Mesenchymal stem cell (in vitro differentiated cells and primary cell): ENCODE measurements at regions not wholly inside any gene's neighbourhood (a gene's known extent, or its start where the extent isn't known, plus 50 kb on each side); places are given as distances from the start of the nearest gene placed in this dataset.

Source experiments
- DNase-seq: peaks from one replicate; pipeline ENCODE4 v3.0.0-alpha.2; 2013
- H2AFZ ChIP-seq: one replicate; pipeline ENCODE4 v1.6.1; 2013; ENCODE audit warnings: low read depth, mild to moderate bottlenecking, control low read depth, inconsistent platforms, low read length, moderate library complexity
- H2AK5ac ChIP-seq: 2 replicates; pipeline ENCODE4 v1.6.1; 2013; ENCODE audit warnings: low read length, moderate library complexity, mild to moderate bottlenecking, inconsistent platforms; ENCODE audit not compliant: severe bottlenecking
- H2BK120ac ChIP-seq: one replicate; pipeline ENCODE4 v1.6.1; 2013; ENCODE audit warnings: low read depth, mild to moderate bottlenecking, inconsistent platforms, low read length, moderate library complexity
- H2BK12ac ChIP-seq, 2 experiments: one replicate each; pipeline ENCODE4 v1.6.1; 2013; ENCODE audit warnings: inconsistent platforms in 2 of 2, low read length in 2 of 2, mild to moderate bottlenecking in 2 of 2, moderate library complexity in 2 of 2, control low read depth in 1 of 2
- H2BK15ac ChIP-seq: one replicate; pipeline ENCODE4 v1.6.1; 2013; ENCODE audit warnings: mild to moderate bottlenecking, low read depth, inconsistent platforms; ENCODE audit not compliant: poor library complexity, severe bottlenecking
- H2BK5ac ChIP-seq: 2 replicates; pipeline ENCODE4 v1.6.1; 2013; ENCODE audit warnings: low read depth, mild to moderate bottlenecking, low read length, control low read depth, inconsistent platforms; ENCODE audit not compliant: poor library complexity, severe bottlenecking
- H3K14ac ChIP-seq, 2 experiments: one replicate each; pipeline ENCODE4 v1.6.1; 2013; ENCODE audit warnings: inconsistent platforms in 2 of 2, low read length in 2 of 2, control low read depth in 1 of 2, mild to moderate bottlenecking in 1 of 2, moderate library complexity in 1 of 2
- H3K18ac ChIP-seq, 2 experiments: one replicate each; pipeline ENCODE4 v1.6.1; 2013; ENCODE audit warnings: inconsistent platforms in 2 of 2, low read length in 2 of 2, control low read depth in 1 of 2, low read depth in 1 of 2, mild to moderate bottlenecking in 1 of 2
- H3K23ac ChIP-seq, 2 experiments: one replicate each; pipeline ENCODE4 v1.6.1; 2013; ENCODE audit warnings: inconsistent platforms in 2 of 2, low read length in 2 of 2, mild to moderate bottlenecking in 2 of 2, moderate library complexity in 2 of 2, control low read depth in 1 of 2
- H3K27ac ChIP-seq: 2 replicates; pipeline ENCODE4 v1.5.1; 2013; ENCODE audit warnings: mild to moderate bottlenecking, moderate library complexity, low read length, control low read depth, inconsistent platforms; ENCODE audit not compliant: poor library complexity, severe bottlenecking
- H3K27me3 ChIP-seq, 2 experiments: 2 replicates each; pipeline versions ENCODE4 v1.6.1 to v1.7.0; 2013; ENCODE audit warnings: low read length in 2 of 2, mild to moderate bottlenecking in 2 of 2, moderate library complexity in 2 of 2, control low read depth in 1 of 2, inconsistent platforms in 1 of 2; ENCODE audit not compliant: control insufficient read depth in 1 of 2, insufficient read depth in 1 of 2
- H3K36me3 ChIP-seq, 2 experiments: 2 replicates each; pipeline versions ENCODE4 v1.6.1 to v1.7.0; 2013; ENCODE audit warnings: low read length in 2 of 2, control low read depth in 1 of 2, inconsistent platforms in 1 of 2, low read depth in 1 of 2, mild to moderate bottlenecking in 1 of 2; ENCODE audit not compliant: insufficient read depth in 2 of 2, control insufficient read depth in 1 of 2
- H3K4ac ChIP-seq, 2 experiments: one replicate each; pipeline ENCODE4 v1.6.1; 2013; ENCODE audit warnings: inconsistent platforms in 2 of 2, low read length in 2 of 2, mild to moderate bottlenecking in 2 of 2, moderate library complexity in 2 of 2, control low read depth in 1 of 2, low read depth in 1 of 2
- H3K4me1 ChIP-seq: 2 replicates; pipeline ENCODE4 v1.6.1; 2013; ENCODE audit warnings: low read depth, low read length, control low read depth; ENCODE audit not compliant: control insufficient read depth, insufficient read depth
- H3K4me2 ChIP-seq: 2 replicates; pipeline ENCODE4 v1.6.1; 2013; ENCODE audit warnings: low read length, mild to moderate bottlenecking, inconsistent platforms; ENCODE audit not compliant: poor library complexity, severe bottlenecking
- H3K4me3 ChIP-seq, 2 experiments: 2 replicates each; pipeline versions ENCODE4 v1.5.1 to v1.7.0; 2013; ENCODE audit warnings: low read length in 2 of 2, mild to moderate bottlenecking in 2 of 2, control low read depth in 1 of 2, low read depth in 1 of 2; ENCODE audit not compliant: insufficient read depth in 1 of 2
- H3K79me1 ChIP-seq: replicated peaks from 2 replicates; pipeline ENCODE4 v1.6.1; 2013; ENCODE audit warnings: mild to moderate bottlenecking, control low read depth, low read length, inconsistent platforms; ENCODE audit not compliant: poor library complexity, severe bottlenecking
- H3K9ac ChIP-seq: 2 replicates; pipeline ENCODE4 v1.7.0; 2013; ENCODE audit warnings: mild to moderate bottlenecking, low read length, moderate library complexity
- H3K9me3 ChIP-seq: 2 replicates; pipeline ENCODE4 v1.7.0; 2013; ENCODE audit warnings: mild to moderate bottlenecking, low read length; ENCODE audit not compliant: control insufficient read depth
- H4K8ac ChIP-seq: one replicate; pipeline ENCODE4 v1.6.1; 2013; ENCODE audit warnings: inconsistent platforms, mild to moderate bottlenecking, low read length, moderate library complexity
- H4K91ac ChIP-seq: one replicate; pipeline ENCODE4 v1.6.1; 2013; ENCODE audit warnings: mild to moderate bottlenecking, low read length, inconsistent platforms
- WGBS: methylation state at CpG from one replicate; pipeline ENCODE4 v1.1.7; 2013; ENCODE audit warnings: mixed read lengths; 5-methylcytosine and 5-hydroxymethylcytosine counted together

DNA sequence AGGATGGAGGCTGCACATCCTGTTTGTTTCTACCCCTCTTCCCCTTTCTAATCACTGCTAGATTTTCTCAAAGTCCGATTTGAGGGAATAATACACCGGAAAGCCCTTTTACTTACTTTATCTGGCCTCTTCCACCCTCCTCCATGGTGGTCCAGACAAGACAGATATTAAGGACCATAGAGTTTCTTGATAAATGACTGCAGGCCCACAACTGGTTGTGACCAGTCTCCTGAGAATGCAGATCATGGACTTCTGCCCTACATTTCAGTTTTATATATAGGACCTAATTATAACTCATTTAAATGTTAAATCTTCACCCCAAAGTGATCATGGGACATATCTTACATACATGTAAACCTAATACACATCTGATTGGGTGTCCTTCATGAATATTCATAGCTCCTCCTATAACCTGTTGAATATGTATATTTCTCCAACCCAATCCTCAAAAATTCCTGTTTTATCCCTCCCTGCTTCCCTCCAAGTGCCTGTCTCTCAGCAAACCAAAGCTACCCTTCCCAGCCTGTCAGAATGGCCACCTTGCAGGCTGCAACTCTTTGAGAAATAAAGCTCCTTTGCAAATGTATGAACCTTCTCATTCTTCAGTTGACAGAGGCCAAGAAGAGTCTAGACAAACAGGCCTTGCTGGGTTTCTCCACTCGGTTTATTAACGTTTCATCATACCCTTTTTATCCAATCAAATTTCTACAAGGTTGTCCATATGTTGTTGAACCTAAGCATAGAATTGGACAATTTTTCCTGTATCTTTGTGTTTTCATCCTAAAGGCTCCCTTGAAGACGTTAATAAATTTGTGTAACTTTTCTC, 133.1 kb downstream of the HFE start:
- WGBS: 92% methylated on average over 4 of the region's 5 CpGs
- H2BK5ac ChIP-seq: no peak overlapping the region
- H3K27ac ChIP-seq: no peak overlapping the region
- H3K9me3 ChIP-seq: peaks cover 4% of the 10 kb centered on the region
- no peak overlapping the region for H2BK120ac ChIP-seq
- H3K4me1 ChIP-seq: peaks cover 10% of the 10 kb centered on the region
- H3K4ac ChIP-seq: no peak overlapping the region
- no peak overlapping the region for H3K14ac ChIP-seq
- no peak overlapping the region for H2AK5ac ChIP-seq
- H3K4me3 ChIP-seq: no peak overlapping the region
- no peak overlapping the region for H3K18ac ChIP-seq
- DNase-seq: no peak
- no peak overlapping the region for H3K9ac ChIP-seq
- no peak overlapping the region for H4K91ac ChIP-seq
- H2BK15ac ChIP-seq: no peak overlapping the region
- no peaks in the 10 kb centered on the region for H3K36me3 ChIP-seq
- H3K79me1 ChIP-seq: no peaks in the 10 kb centered on the region
- no peak overlapping the region for H2AFZ ChIP-seq
- no peak overlapping the region for H4K8ac ChIP-seq
- no peak overlapping the region for H3K4me2 ChIP-seq
- no peak overlapping the region for H2BK12ac ChIP-seq
- peaks cover 0 to 30% of the 10 kb centered on the region in 2 experiments for H3K27me3 ChIP-seq
- no peak overlapping the region for H3K23ac ChIP-seq

DNA sequence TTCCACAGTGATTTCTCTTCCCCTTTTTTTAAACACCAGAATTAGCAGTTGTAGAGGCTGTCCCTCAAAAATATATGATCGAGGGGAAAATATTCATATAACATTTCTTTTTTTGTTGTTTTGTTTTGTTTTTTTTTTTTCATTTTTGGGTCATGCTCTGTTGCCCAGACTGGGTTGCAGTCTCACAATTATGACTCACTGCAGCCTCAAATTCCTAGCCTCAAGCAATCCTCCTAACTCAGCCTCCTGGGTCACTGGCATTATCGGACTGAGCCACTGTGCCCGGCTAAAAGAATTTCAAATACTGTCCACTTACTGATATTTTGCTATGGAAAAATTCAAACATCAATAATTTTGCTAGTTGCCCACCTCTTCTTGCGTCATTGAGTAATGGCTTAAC, 134.0 kb downstream of the HFE start:
- Histone ChIP-seq H3K14ac (no peak overlapping the region), H3K27me3 (peaks cover 0 to 38% of the 10 kb centered on the region in 2 experiments), H2BK5ac (no peak overlapping the region), H2AFZ (no peak overlapping the region), H3K9ac (no peak overlapping the region), H2BK12ac (no peak overlapping the region), H3K27ac (no peak overlapping the region), H3K23ac (no peak overlapping the region), H3K79me1 (no peaks in the 10 kb centered on the region), H3K9me3 (peaks cover 7% of the 10 kb centered on the region), H3K4me3 (no peak overlapping the region), H3K4me1 (peaks cover 13% of the 10 kb centered on the region), H3K36me3 (no peaks in the 10 kb centered on the region), H2AK5ac (no peak overlapping the region), H4K8ac (no peak overlapping the region), H4K91ac (no peak overlapping the region), H3K4me2 (no peak overlapping the region), H3K18ac (no peak overlapping the region), H3K4ac (no peak overlapping the region), H2BK15ac (no peak overlapping the region), H2BK120ac (no peak overlapping the region)
- no peak for DNase-seq
- 94% methylated on average over 2 of the region's 4 CpGs for WGBS

DNA sequence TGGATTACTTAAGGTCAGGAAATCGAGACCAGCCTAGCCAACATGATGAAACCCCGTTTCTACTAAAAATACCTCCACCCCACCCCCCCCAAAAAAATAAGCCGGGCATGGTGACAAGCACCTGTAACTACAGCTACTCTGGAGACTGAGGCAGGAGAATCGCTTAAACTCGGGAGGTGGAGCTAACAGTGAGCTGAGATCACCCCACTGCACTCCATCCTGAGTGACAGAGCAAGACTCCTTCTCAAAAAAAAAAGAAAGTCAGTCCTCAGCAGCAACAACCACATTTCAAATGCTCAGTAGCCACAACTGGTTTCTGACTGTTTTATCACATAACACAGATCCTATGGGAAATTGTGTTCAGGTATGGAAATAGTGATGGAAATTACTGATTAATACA, 135.3 kb downstream of the HFE start:
- H3K18ac ChIP-seq: no peak overlapping the region
- no peak overlapping the region for H2BK5ac ChIP-seq
- H2AFZ ChIP-seq: no peak overlapping the region
- no peak overlapping the region for H3K4ac ChIP-seq
- H3K36me3 ChIP-seq: no peaks in the 10 kb centered on the region
- H2AK5ac ChIP-seq: no peak overlapping the region
- H3K9ac ChIP-seq: no peak overlapping the region
- peak overlapping the region in 1 of 2 experiments; percentile 79 for H3K23ac ChIP-seq
- no peak for DNase-seq
- no peak overlapping the region for H4K8ac ChIP-seq
- peaks cover 7% of the 10 kb centered on the region for H3K9me3 ChIP-seq
- no peak overlapping the region for H3K4me2 ChIP-seq
- no peak overlapping the region for H3K14ac ChIP-seq
- peaks cover 12% of the 10 kb centered on the region for H3K4me1 ChIP-seq
- no peak overlapping the region for H2BK12ac ChIP-seq
- peak overlapping the region; percentile 84 for H2BK15ac ChIP-seq
- no peaks in the 10 kb centered on the region for H3K79me1 ChIP-seq
- H4K91ac ChIP-seq: no peak overlapping the region
- WGBS: 60% methylated on average over 5 of the region's 5 CpGs
- H3K4me3 ChIP-seq: no peak overlapping the region
- no peak overlapping the region for H3K27ac ChIP-seq
- peaks cover 0 to 46% of the 10 kb centered on the region in 2 experiments for H3K27me3 ChIP-seq
- H2BK120ac ChIP-seq: no peak overlapping the region

DNA sequence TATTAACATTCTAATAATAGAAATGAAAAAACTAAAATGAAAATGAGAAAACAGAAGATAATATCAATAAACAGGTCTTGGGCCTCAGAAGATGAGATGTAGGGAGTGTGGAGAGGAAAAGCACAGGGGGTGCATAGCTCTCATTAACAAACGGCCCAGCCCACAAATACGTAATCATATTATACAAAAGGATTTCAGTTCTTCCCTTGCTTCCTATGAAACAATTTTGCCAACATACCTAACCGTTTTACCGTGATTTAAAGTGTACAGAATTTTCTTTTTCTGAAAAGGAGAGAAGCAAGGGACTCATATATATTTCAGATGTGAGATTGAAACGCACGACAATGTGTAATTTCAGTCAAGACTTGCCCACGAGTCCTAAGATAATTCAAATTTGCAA, 136.0 kb downstream of the HFE start:
- Histone ChIP-seq H3K23ac (no peak overlapping the region), H3K9ac (peak overlapping the region; percentile 86), H3K4ac (no peak overlapping the region), H3K18ac (no peak overlapping the region), H4K91ac (no peak overlapping the region), H3K36me3 (no peaks in the 10 kb centered on the region), H3K14ac (no peak overlapping the region), H3K4me2 (peak overlapping the region; percentile 68), H2BK5ac (no peak overlapping the region), H4K8ac (no peak overlapping the region), H3K4me1 (peaks cover 8% of the 10 kb centered on the region), H2BK12ac (no peak overlapping the region), H3K9me3 (peaks cover 7% of the 10 kb centered on the region), H2AK5ac (no peak overlapping the region), H2BK120ac (no peak overlapping the region), H3K27me3 (peaks cover 0 to 48% of the 10 kb centered on the region in 2 experiments), H2AFZ (no peak overlapping the region), H3K27ac (peak overlapping the region; percentile 80), H3K4me3 (peak overlapping the region in 1 of 2 experiments; percentile 82), H2BK15ac (no peak overlapping the region), H3K79me1 (no peaks in the 10 kb centered on the region)
- peak; percentile 51 for DNase-seq
- WGBS: 10% methylated on average over 3 of the region's 7 CpGs
